Endothelial cell of umbilical vein (primary cell): ENCODE measurements at regions not wholly inside any gene's neighbourhood (a gene's known extent, or its start where the extent isn't known, plus 50 kb on each side); places are given as distances from the start of the nearest gene placed in this dataset.

Source experiments
- BruUV-seq: library from RNA; stranded (reverse); fragments of 400-500 nt; replicated peaks from 2 replicates; lab custom pipeline; 2021; lab: Mats Ljungman, UMichigan
- CTCF ChIA-PET: fragments of 300-600, 350-600 bp; sonication (Branson Sonifier 250); formaldehyde crosslinking; loops from one replicate; lab custom pipeline; 2021; ENCODE audit warnings: antibody characterized with exemption, inconsistent platforms; lab: Charles Lee
- POLR2A ChIA-PET: fragments of 300-600, 350-600 bp; sonication (Branson Sonifier 250); formaldehyde crosslinking; loops from one replicate; lab custom pipeline; 2021; ENCODE audit warnings: antibody characterized with exemption, inconsistent platforms; lab: Charles Lee
- DNase-seq: peaks from one replicate; pipeline ENCODE4 v3.0.0-alpha.2; 2011; ENCODE audit warnings: low read depth, low spot score
- FAIRE-seq: peaks from 2 replicates; lab custom pipeline; 2011; peaks lifted over from hg19 to GRCh38; lab: Jason Lieb, UNC
- H2AFZ ChIP-seq: 2 replicates; pipeline ENCODE4 v1.6.0; 2012; ENCODE audit warnings: low read depth, low read length, control low read depth, inconsistent platforms
- H3K27ac ChIP-seq: 2 replicates; pipeline ENCODE4 v1.5.1; 2011; ENCODE audit warnings: low read depth, mild to moderate bottlenecking, control low read depth, low read length, moderate library complexity; ENCODE audit not compliant: insufficient read depth
- H3K27me3 ChIP-seq, 2 experiments: 2 replicates each; pipeline versions ENCODE4 v1.6.0 to v1.6.1; 2011; ENCODE audit warnings: low read length in 2 of 2, mixed read lengths in 1 of 2; ENCODE audit not compliant: control insufficient read depth in 2 of 2, insufficient read depth in 2 of 2
- H3K36me3 ChIP-seq, 2 experiments: 2 replicates in 1 of 2; 3 replicates in 1 of 2; pipeline ENCODE4 v1.5.1; 2011; ENCODE audit warnings: low read length in 2 of 2, mild to moderate bottlenecking in 1 of 2, moderate library complexity in 1 of 2; ENCODE audit not compliant: control insufficient read depth in 2 of 2, insufficient read depth in 2 of 2; ENCODE audit errors: extremely low read depth in 1 of 2
- H3K4me1 ChIP-seq: 3 replicates; pipeline ENCODE4 v1.5.1; 2011; ENCODE audit warnings: mild to moderate bottlenecking, low read length; ENCODE audit not compliant: control insufficient read depth, insufficient read depth; ENCODE audit errors: extremely low read depth
- H3K4me2 ChIP-seq: 2 replicates; pipeline ENCODE4 v1.6.1; 2011; ENCODE audit warnings: low read length, control low read depth, mixed read lengths; ENCODE audit not compliant: insufficient read depth
- H3K4me3 ChIP-seq, 3 experiments: fragments of 200-600 bp in 1 of 3; sonication (generic), shearing (Covaris generic) in 1 of 3; replicated peaks in 1 of 3; 2 replicates each; pipeline ENCODE4 v1.5.1; 2011 to 2016; ENCODE audit warnings: control low read depth in 3 of 3, low read length in 3 of 3, mild to moderate bottlenecking in 2 of 3, inconsistent platforms in 1 of 3, low read depth in 1 of 3, moderate library complexity in 1 of 3; ENCODE audit not compliant: insufficient read depth in 1 of 3
- H3K79me2 ChIP-seq: 2 replicates; pipeline ENCODE4 v1.6.0; 2012; ENCODE audit warnings: low read length, inconsistent platforms; ENCODE audit not compliant: control insufficient read depth, insufficient read depth
- H3K9ac ChIP-seq: replicated peaks from 2 replicates; pipeline ENCODE3; 2011; ENCODE audit warnings: low read length, control low read depth; ENCODE audit not compliant: insufficient read depth; ENCODE audit errors: extremely low read depth
- H3K9me1 ChIP-seq: replicated peaks from 3 replicates; pipeline ENCODE4 v1.6.0; 2011; ENCODE audit warnings: mild to moderate bottlenecking, low read length; ENCODE audit not compliant: control insufficient read depth, insufficient read depth; ENCODE audit errors: extremely low read depth
- H3K9me3 ChIP-seq: replicated peaks from 2 replicates; pipeline ENCODE4 v1.5.1; 2012; ENCODE audit warnings: low read length, inconsistent platforms; ENCODE audit not compliant: control insufficient read depth, insufficient read depth
- H4K20me1 ChIP-seq: replicated peaks from 2 replicates; pipeline ENCODE3; 2011; ENCODE audit warnings: mild to moderate bottlenecking, low read length; ENCODE audit not compliant: control insufficient read depth, insufficient read depth; ENCODE audit errors: extremely low read depth
- EZH2 ChIP-seq: IDR thresholded peaks from 2 replicates; pipeline ENCODE4 v1.6.1; 2012; ENCODE audit warnings: borderline replicate concordance, low read depth, mild to moderate bottlenecking, moderate library complexity, low read length, inconsistent platforms; ENCODE audit not compliant: severe bottlenecking
- FOS ChIP-seq: IDR thresholded peaks from 2 replicates; pipeline ENCODE4 v1.6.1; 2011; ENCODE audit warnings: mild to moderate bottlenecking, low read length, moderate library complexity, borderline replicate concordance; ENCODE audit not compliant: insufficient read depth
- GATA2 ChIP-seq: IDR thresholded peaks from 2 replicates; pipeline ENCODE4 v1.7.0; 2011; ENCODE audit warnings: low read depth, mild to moderate bottlenecking, moderate library complexity, mixed read lengths, low read length; ENCODE audit not compliant: insufficient read length, insufficient read depth
- JUN ChIP-seq: IDR thresholded peaks from 2 replicates; pipeline ENCODE4 v1.6.1; 2011; ENCODE audit warnings: borderline replicate concordance, low read depth; ENCODE audit not compliant: insufficient read length, insufficient read depth
- MYC ChIP-seq: IDR thresholded peaks from one replicate; pipeline ENCODE4 v1.6.1; 2011; ENCODE audit warnings: mild to moderate bottlenecking, low read depth, low read length
- POLR2A ChIP-seq: IDR thresholded peaks from 2 replicates; pipeline ENCODE4 v1.6.1; 2012; ENCODE audit warnings: low read depth, mild to moderate bottlenecking, control low read depth, low read length
- POLR2AphosphoS5 ChIP-seq: IDR thresholded peaks from 2 replicates; pipeline ENCODE4 v1.6.1; 2012; ENCODE audit warnings: low read depth, mild to moderate bottlenecking, control low read depth, low read length, moderate library complexity; ENCODE audit not compliant: insufficient read depth
- dilution Hi-C: fragments of 300-500 bp; cut with MboI; formaldehyde crosslinking; loops from one replicate; pipeline ENCODE4 v1.15.0; 2019; ENCODE audit warnings: low sequenced_read_pairs; ENCODE audit not compliant: extremely low pct_ligation_motif_present
- intact Hi-C: fragments of 100-400 bp; cut with micrococcal nuclease; formaldehyde crosslinking; loops from one replicate; pipeline ENCODE4 v1.10.0; 2022
- TF ChIP-seq, protein P1 (sequence below): IDR thresholded peaks from 2 replicates; pipeline ENCODE4 v1.6.1; 2011; ENCODE audit not compliant: insufficient read depth, insufficient read length
- TF ChIP-seq, protein P2 (sequence below), 2 donors: IDR thresholded peaks; 1 replicate in 1 of 2; 2 replicates in 1 of 2; pipeline ENCODE4 v1.5.1; 2011; ENCODE audit warnings: low read length in 2 of 2, mild to moderate bottlenecking in 2 of 2, moderate library complexity in 2 of 2, control low read depth in 1 of 2, inconsistent platforms in 1 of 2, low read depth in 1 of 2; ENCODE audit not compliant: insufficient read depth in 1 of 2; ENCODE audit errors: extremely low read depth in 1 of 2

DNA sequence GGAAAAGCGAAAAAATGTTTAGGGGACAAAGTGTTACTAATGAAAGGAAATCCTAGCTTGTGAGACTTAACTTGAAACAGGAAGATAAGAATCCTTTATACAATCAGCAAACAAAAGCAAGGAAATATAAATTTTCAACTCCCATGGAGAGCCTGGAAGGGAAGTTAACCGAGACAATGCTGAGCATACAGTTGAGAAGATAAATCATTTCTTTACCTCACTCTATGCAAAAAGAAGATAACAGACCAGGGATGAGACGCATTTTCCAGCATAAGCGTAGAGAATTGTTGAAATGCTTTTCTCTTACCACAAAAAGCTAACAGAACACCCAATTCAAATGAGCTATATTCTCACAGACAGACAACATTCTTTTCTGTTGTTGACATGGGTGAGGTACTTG, 309.6 kb downstream of the CWC27 start:
- H3K4me3 ChIP-seq: peak overlapping the region in 1 of 3 experiments; percentile 31
- ChIA-PET CTCF (interaction anchor here (0.8 to 2.0 kb wide), 5 partner anchors 40 to 405 kb away, joined by 3 to 7 read pairs (median 3); no protein-coding TSS in a partner anchor), POLR2A (no interaction called here)
- peak overlapping the region; percentile 95 for H2AFZ ChIP-seq
- DNase-seq (peak; percentile 67), FAIRE-seq (peak; percentile 4)
- H3K9me1 ChIP-seq: no peaks in the 10 kb centered on the region
- H3K27me3 ChIP-seq: no peaks in the 10 kb centered on the region
- TF ChIP-seq GATA2: no peak
- dilution Hi-C loops: no loop called here
- no peak overlapping the region for H3K27ac ChIP-seq
- H4K20me1 ChIP-seq: no peaks in the 10 kb centered on the region
- H3K79me2 ChIP-seq: no peaks in the 10 kb centered on the region
- intact Hi-C loops: no loop called here
- no TSS peak for BruUV-seq
- peak overlapping the region; percentile 48 for H3K4me2 ChIP-seq
- H3K9me3 ChIP-seq: no peaks in the 10 kb centered on the region
- peaks cover 21% of the 10 kb centered on the region for H3K4me1 ChIP-seq
- H3K9ac ChIP-seq: peak overlapping the region; percentile 0
- H3K36me3 ChIP-seq: no peaks in the 10 kb centered on the region

DNA sequence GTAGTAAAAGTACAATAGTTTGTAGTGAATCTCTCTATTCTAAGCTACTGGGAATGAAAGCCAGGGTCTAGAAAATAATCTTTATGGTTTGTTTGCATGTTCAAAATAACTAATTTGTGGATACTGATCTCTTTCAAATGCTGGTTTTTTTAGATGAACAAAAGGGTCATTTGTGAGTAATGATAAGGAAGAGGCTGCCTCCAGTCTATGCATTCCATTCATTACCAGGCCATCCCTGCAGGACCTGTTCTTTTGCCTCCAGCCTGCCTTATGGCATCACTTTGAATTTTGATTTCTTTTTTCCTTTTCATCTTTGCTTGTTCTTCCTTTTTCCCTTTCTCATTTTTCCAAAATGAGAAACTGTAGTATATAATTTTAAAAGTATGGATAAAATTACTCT, 312.3 kb downstream of the CWC27 start:
- Histone ChIP-seq H3K9ac (no peak overlapping the region), H3K4me2 (no peak overlapping the region), H3K9me3 (no peaks in the 10 kb centered on the region), H4K20me1 (no peaks in the 10 kb centered on the region), H3K79me2 (no peaks in the 10 kb centered on the region), H3K4me3 (no peak overlapping the region), H3K27ac (no peak overlapping the region), H3K9me1 (no peaks in the 10 kb centered on the region), H3K36me3 (no peaks in the 10 kb centered on the region), H3K4me1 (peaks cover 21% of the 10 kb centered on the region), H2AFZ (no peak overlapping the region), H3K27me3 (no peaks in the 10 kb centered on the region)
- no peak for TF ChIP-seq GATA2
- no peak for TF ChIP-seq POLR2A
- TF ChIP-seq POLR2AphosphoS5: no peak
- TF ChIP-seq FOS: no peak
- no peak for TF ChIP-seq MYC
- no peak for TF ChIP-seq EZH2
- TF ChIP-seq, protein P1, sequence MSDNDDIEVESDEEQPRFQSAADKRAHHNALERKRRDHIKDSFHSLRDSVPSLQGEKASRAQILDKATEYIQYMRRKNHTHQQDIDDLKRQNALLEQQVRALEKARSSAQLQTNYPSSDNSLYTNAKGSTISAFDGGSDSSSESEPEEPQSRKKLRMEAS: no peak
- TF ChIP-seq, protein P2, sequence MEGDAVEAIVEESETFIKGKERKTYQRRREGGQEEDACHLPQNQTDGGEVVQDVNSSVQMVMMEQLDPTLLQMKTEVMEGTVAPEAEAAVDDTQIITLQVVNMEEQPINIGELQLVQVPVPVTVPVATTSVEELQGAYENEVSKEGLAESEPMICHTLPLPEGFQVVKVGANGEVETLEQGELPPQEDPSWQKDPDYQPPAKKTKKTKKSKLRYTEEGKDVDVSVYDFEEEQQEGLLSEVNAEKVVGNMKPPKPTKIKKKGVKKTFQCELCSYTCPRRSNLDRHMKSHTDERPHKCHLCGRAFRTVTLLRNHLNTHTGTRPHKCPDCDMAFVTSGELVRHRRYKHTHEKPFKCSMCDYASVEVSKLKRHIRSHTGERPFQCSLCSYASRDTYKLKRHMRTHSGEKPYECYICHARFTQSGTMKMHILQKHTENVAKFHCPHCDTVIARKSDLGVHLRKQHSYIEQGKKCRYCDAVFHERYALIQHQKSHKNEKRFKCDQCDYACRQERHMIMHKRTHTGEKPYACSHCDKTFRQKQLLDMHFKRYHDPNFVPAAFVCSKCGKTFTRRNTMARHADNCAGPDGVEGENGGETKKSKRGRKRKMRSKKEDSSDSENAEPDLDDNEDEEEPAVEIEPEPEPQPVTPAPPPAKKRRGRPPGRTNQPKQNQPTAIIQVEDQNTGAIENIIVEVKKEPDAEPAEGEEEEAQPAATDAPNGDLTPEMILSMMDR (IDR thresholded peaks at IDR 0.05; ENCODE audit: extremely low read depth in 1 of 2, insufficient read depth in 1 of 2, low read depth in 1 of 2, low read length in 2 of 2): no peak
- no peak for TF ChIP-seq JUN
- no peak for DNase-seq
- ChIA-PET POLR2A (no interaction called here), CTCF (interaction anchor here (0.8 kb wide), 1 partner anchor 402 kb away, joined by 4 read pairs; no protein-coding TSS in a partner anchor)
- no peak for FAIRE-seq
- dilution Hi-C loops (no loop called here), intact Hi-C loops (no loop called here)
- BruUV-seq: no TSS peak
